ENCODE measurements at regions not wholly inside any gene's neighbourhood (a gene's known extent, or its start where the extent isn't known, plus 50 kb on each side); places are given as distances from the start of the nearest gene placed in this dataset.

DNA sequence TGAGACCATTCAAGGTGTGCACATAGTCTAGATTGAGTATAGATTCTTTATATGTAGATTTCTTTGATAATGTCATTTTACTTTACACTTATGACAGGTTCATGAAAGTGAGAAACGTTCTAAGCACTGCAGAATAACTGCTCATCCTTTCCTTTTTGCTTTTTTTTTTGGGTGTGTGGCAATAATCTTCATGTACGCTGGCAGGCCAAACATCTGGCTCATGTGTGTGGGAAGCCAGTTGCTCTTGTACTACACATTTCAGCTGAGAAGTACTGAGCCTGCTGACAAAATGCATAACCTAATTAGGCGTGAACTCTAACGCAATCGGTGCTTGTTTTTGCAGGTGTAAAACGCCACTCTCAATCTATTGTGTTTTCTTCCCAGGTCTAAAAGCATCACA is 350.8 kb upstream of the KAZN start:
- TF ChIP-seq, protein P1, sequence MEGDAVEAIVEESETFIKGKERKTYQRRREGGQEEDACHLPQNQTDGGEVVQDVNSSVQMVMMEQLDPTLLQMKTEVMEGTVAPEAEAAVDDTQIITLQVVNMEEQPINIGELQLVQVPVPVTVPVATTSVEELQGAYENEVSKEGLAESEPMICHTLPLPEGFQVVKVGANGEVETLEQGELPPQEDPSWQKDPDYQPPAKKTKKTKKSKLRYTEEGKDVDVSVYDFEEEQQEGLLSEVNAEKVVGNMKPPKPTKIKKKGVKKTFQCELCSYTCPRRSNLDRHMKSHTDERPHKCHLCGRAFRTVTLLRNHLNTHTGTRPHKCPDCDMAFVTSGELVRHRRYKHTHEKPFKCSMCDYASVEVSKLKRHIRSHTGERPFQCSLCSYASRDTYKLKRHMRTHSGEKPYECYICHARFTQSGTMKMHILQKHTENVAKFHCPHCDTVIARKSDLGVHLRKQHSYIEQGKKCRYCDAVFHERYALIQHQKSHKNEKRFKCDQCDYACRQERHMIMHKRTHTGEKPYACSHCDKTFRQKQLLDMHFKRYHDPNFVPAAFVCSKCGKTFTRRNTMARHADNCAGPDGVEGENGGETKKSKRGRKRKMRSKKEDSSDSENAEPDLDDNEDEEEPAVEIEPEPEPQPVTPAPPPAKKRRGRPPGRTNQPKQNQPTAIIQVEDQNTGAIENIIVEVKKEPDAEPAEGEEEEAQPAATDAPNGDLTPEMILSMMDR (IDR thresholded peaks at IDR 0.05; ENCODE audit: low read depth, low read length, missing control alignments), result no peak
- in situ Hi-C loops (cut with HindIII; ENCODE audit: low sequenced_read_pairs), result no loop called here
- no peak overlapping the region for H3K4me3 ChIP-seq (ENCODE audit: low read depth, low read length)
- no peak for DNase-seq (ENCODE audit: low read depth)

DNA sequence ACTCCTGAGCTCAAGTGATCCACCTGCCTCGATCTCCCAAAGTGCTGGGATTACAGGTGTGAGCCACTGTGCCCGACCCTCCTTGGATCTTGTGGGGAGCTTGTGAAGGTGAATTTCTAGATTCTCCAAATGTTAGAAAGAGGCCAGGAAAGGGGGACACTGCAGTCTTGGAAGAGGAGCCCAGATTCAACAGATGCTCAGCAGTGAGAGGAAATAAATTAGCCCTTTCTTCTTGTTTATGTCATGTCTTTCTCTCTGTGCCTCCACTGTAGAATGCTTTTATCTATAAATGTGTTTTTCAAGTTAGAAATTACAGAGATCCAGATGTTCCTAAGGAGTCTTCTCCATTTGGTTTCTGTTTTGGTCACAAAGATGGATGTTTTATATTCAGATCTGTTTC is 346.6 kb upstream of the KAZN start:
- H3K4me3 ChIP-seq (ENCODE audit: low read depth, low read length), result no peak overlapping the region
- TF ChIP-seq, protein P1 (IDR thresholded peaks at IDR 0.05; ENCODE audit: low read depth, low read length, missing control alignments), result no peak
- DNase-seq (ENCODE audit: low read depth), result no peak
- in situ Hi-C loops (cut with HindIII; ENCODE audit: low sequenced_read_pairs), result no loop called here

DNA sequence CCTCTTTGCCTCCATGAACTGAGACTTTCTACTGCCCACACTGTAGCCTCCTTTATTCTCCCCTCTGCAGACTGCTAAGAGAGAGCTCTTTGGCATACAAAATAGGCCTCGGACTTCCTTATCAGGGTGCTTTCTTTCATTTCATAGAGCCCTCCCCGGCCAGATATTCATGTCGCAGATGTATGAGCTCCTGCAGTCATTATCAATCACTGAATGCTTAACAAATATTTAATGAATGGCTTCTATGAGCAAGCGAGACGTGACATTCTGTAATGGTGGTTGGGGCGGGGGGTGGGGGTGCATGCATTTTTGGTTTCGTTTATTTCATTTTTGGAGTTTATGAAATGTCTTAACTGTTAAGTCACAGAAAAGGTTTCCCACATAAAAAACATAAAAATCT is 344.8 kb upstream of the KAZN start:
- TF ChIP-seq, protein P1 (IDR thresholded peaks at IDR 0.05; ENCODE audit: low read depth, low read length, missing control alignments), result no peak
- H3K4me3 ChIP-seq (ENCODE audit: low read depth, low read length), result no peak overlapping the region
- no peak for DNase-seq (ENCODE audit: low read depth)
- in situ Hi-C loops (cut with HindIII; ENCODE audit: low sequenced_read_pairs), result no loop called here

DNA sequence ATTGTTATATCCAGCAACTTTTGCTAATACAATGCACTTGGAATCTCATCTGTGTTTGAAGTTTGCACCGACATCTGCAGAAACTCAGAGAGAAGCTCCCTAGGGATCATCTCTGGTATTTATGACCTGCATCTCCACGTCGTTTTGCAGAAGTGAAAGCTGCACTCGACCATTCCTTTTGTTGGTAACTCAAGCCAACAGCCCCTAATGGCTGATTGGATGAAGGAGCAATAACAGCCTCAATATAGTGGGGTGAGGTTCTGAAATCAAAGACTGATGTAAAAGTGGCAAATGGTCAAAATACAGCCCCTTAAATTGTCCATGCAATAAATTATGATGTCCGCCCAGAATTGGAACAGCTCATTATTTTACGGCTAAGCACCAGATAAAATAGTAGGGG is 344.2 kb upstream of the KAZN start:
- no peak overlapping the region for H3K4me3 ChIP-seq (ENCODE audit: low read depth, low read length)
- DNase-seq (ENCODE audit: low read depth), result no peak
- in situ Hi-C loops (cut with HindIII; ENCODE audit: low sequenced_read_pairs), result no loop called here
- TF ChIP-seq, protein P1 (IDR thresholded peaks at IDR 0.05; ENCODE audit: low read depth, low read length, missing control alignments), result no peak

DNA sequence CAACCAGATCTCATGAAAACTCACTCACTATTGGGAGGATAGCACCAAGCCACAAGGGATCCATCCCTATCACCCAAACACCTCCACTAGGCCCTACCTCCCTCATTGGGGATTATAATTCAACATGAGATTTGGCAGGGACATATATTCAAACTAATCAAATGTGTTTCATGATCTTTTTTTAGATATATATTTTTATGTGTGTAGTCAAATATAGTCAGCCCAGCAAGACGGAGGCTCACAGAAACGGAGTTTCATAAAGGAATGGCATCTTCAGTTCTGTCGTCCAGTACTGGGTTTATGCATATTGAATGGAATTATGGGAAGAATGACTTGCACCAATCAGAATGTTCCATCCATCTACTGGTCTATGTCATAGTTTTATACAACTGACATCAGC is 343.3 kb upstream of the KAZN start:
- in situ Hi-C loops (cut with HindIII; ENCODE audit: low sequenced_read_pairs), result no loop called here
- no peak overlapping the region for H3K4me3 ChIP-seq (ENCODE audit: low read depth, low read length)
- TF ChIP-seq, protein P1 (IDR thresholded peaks at IDR 0.05; ENCODE audit: low read depth, low read length, missing control alignments), result no peak
- DNase-seq (ENCODE audit: low read depth), result no peak

DNA sequence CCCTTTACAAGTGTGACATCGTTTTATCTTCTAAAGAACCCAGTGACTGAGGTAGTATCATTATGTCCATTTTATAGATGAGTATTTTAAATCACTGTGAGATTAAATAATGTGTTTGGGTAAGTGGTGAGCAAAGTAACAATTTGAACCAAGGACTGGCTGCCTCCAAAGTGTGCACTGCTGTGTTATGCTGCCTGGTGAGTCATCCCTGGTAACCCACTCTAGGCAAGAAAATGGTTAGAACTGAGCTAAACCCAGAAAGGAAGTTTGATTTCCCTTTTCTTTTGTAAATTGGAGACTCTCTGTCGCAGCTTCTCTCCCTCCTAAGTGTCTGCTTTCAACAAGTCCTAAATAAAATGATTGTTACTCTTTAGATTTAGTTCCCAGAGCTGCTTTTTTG is 342.8 kb upstream of the KAZN start:
- no peak overlapping the region for H3K4me3 ChIP-seq (ENCODE audit: low read depth, low read length)
- peak; percentile 20 for DNase-seq (ENCODE audit: low read depth)
- in situ Hi-C loops (cut with HindIII; ENCODE audit: low sequenced_read_pairs), result no loop called here
- TF ChIP-seq, protein P1 (IDR thresholded peaks at IDR 0.05; ENCODE audit: low read depth, low read length, missing control alignments), result no peak
